ENCODE measurements at regions not wholly inside any gene's neighbourhood (a gene's known extent, or its start where the extent isn't known, plus 50 kb on each side); places are given as distances from the start of the nearest gene placed in this dataset.
"Not testable (repeated sequence)": the region's sequence is repeated elsewhere in the genome, so short reads cannot be mapped to it uniquely, and the experiment has no call there.

DNA sequence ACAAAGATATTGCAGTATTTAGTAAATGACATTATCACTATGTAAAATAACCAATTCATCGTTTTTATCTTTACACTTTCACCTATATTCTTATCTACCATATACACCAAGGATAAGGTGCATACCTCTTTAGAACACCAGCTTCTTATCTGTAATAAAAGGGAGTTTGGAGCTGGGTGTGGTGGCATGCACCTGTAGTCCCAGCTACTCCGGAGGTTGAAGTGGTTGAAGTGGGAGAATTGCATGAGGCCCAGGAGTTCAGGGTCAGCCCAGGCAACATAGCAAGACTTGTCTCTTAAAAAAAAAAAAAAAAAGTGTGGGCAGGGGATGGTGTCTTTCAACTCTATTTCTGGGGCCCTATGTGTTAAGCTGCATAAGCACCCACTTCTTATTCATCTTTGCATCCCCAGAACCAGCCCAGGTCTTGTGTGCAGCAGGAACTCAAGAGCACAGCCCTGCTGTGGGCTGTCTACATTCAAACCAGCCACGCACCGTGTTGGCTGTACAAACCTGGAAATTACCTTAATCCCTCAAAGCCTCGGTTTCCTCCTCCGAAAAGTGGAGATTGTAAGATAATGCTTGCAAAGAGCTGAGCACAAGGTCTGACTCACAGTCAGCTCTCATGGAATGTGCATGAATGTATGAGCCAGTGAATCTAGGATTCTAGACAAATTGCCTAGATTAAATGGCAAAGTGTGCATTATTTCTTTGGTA is 256.6 kb upstream of the FOXN3 start:
- H3K4me3 ChIP-seq (ENCODE audit: low read length): no peak overlapping the region
- TF ChIP-seq, protein P1, sequence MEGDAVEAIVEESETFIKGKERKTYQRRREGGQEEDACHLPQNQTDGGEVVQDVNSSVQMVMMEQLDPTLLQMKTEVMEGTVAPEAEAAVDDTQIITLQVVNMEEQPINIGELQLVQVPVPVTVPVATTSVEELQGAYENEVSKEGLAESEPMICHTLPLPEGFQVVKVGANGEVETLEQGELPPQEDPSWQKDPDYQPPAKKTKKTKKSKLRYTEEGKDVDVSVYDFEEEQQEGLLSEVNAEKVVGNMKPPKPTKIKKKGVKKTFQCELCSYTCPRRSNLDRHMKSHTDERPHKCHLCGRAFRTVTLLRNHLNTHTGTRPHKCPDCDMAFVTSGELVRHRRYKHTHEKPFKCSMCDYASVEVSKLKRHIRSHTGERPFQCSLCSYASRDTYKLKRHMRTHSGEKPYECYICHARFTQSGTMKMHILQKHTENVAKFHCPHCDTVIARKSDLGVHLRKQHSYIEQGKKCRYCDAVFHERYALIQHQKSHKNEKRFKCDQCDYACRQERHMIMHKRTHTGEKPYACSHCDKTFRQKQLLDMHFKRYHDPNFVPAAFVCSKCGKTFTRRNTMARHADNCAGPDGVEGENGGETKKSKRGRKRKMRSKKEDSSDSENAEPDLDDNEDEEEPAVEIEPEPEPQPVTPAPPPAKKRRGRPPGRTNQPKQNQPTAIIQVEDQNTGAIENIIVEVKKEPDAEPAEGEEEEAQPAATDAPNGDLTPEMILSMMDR (IDR thresholded peaks at IDR 0.05; ENCODE audit: insufficient read depth, low read depth, low read length, missing control alignments): no peak
- DNase-seq (ENCODE audit: low read depth): peak; percentile 23

DNA sequence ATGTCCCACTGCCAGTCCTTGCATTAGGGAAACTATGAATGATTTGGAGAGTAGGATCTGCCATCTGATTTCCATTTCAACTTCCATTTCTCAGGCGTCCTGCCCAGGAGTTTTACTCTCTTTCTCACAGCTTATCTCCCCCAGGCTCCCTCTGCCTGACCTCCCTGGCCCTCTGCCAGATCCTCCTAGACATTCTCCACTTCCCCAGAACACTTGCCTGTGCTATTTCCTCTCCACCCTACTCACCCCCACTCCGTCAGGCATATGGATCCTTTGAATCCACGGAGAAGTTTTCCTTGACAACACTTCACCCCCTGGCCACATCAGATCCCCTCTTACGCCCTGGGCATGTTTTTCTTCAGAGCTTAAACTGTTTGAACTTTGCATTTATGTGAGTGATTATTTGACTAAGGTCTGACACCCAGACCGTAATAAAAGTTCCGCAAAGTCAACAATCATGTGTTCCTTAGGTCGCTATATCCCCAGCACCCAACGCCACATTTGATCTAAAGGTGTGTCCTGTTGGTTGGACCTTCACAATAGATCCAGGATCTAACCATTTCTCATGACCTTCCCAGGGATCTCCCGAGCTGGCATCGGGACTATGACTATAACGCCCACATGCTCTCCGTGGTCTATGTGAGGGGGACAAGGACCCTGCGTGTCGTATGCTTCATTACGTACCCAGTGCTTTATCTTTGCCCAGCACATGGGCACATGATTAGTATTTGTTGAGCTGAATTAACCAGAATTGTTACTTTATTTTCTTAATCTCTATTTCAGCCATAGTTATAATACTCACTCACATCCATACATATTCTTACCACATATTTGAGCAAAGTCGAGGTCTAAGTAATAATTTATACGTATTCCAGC is 255.8 kb upstream of the FOXN3 start:
- H3K4me3 ChIP-seq (ENCODE audit: low read length): no peak overlapping the region
- DNase-seq (ENCODE audit: low read depth): no peak
- TF ChIP-seq, protein P1 (IDR thresholded peaks at IDR 0.05; ENCODE audit: insufficient read depth, low read depth, low read length, missing control alignments): no peak

DNA sequence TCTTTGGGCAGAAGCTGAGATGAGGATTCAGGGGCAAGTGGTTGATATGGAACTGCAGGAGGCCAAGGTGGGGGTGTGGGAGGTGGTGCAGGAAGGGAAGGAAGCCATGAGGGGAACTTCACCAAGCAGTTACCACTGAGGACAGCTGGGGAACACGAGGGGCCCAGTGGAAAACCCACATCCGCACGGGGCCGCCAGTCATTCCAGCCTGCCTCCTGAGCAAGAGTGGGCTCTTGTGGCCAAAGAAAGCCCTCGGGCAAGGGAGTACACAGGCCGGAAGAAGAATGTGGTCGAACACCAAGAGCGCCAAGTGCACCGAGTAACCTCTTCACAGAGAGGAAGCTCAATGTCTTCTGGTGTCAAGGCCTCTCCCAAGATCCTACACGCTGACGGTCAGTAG is 252.2 kb upstream of the FOXN3 start:
- TF ChIP-seq, protein P1 (IDR thresholded peaks at IDR 0.05; ENCODE audit: insufficient read depth, low read depth, low read length, missing control alignments): no peak

DNA sequence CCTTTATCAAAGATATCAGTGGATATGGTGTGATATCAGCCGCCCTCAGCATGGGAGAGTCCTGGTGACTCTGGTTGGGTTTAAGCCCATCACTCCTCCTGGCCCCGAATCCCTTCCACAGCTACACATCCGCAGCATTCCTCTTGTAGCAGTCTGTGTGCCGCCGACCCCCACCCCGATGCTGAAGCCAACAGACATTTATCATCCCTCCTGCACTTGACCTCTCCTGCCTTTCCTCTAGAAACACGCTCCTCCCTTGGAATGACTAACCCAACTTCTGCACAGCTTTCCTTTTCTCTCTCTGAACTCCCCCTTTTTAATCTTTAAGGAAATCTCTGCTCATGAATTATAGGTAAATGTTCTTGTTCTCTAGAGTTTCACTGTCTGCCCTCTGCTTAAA is 250.9 kb upstream of the FOXN3 start:
- H3K4me3 ChIP-seq (ENCODE audit: low read length): no peak overlapping the region
- TF ChIP-seq, protein P1 (IDR thresholded peaks at IDR 0.05; ENCODE audit: insufficient read depth, low read depth, low read length, missing control alignments): no peak
- DNase-seq (ENCODE audit: low read depth): no peak

More for the DNA sequence above, 252.2 kb upstream of the FOXN3 start:
- DNase-seq (ENCODE audit: low read depth): no peak
- H3K4me3 ChIP-seq (ENCODE audit: low read length): no peak overlapping the region

DNA sequence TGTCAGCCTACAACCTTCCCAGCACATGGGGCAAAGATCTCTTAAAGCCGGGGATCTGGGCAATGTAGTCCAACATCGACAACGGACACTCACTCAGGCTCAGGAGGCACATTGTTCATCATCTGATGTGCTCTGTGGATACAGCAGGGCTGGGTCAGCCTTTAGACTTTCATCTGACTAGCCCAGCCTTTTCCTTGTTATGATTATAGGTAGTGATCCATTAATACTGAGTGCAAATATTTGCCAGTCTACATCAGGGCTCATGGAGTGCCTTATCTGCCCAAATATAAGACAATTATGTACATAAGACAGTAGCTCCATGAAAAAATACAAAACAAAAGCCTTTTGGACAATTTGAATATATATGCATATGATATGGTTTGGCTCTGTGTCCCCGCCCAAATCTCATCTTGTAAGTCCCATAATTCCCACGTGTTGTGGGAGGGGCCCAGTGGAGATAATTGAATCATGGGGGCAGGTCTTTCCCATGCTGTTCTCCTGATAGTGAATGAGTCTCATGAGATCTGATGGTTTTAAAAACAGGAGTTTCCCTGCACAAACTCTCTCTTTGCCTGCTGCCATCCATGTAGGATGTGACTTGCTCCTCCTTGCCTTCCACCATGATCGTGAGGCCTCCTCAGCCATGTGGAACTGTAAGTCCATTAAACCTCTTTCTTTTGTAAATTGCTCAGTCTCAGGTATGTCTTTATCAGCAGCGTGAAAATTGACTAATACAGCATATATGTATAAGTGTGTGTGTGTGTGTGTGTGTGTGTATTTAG is 248.5 kb upstream of the FOXN3 start:
- not testable (repeated sequence) for H3K4me3 ChIP-seq (ENCODE audit: low read length); DNase-seq (ENCODE audit: low read depth)

DNA sequence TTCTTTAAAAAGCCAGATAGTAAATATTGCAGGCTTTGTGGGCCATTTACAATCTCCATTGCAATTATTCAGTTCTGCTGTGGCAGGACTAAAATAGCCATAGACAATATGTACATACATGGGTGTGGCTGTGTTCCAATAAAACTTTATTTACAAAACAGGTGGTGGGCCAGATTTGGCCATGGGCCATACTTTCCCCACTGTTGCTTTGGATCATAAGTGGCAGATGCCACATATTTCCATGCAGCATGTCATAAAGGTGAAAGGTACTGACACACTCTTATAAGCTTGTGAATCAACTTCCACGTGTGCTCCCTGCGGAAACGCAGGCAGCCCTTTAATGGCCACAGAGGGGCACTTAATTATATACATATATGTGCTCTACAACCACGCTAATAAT is 244.4 kb upstream of the FOXN3 start:
- H3K4me3 ChIP-seq (ENCODE audit: low read length): no peak overlapping the region
- no peak for DNase-seq (ENCODE audit: low read depth)
- TF ChIP-seq, protein P1 (IDR thresholded peaks at IDR 0.05; ENCODE audit: insufficient read depth, low read depth, low read length, missing control alignments): no peak

DNA sequence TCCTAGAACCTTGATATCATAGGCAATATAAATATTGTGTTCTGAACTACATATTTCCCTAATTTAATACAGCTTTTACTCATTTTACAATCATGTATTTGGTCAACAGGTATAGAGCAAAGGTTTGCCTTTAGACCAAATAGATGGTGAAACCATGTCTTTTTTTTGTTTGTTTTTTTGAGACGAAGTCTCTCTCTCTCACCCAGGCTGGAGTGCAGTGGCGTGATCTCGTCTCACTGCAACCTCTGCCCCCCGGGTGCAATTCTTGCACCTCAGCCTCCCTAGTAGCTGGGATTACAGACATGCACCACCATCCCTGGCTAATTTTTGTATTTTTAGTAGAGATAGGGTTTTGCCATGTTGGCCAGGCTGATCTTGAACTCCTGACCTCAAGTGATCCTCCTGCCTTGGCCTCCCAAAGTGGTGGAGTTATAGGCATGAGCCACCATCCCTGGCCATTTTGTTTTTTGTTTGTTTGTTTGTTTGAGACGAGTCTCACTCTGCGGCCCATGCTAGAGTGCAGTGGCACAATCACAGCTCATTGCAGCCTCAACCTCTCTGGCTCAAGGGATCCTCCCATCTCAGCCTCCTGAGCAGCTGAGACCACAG is 243.7 kb upstream of the FOXN3 start:
- H3K4me3 ChIP-seq (ENCODE audit: low read length); DNase-seq (ENCODE audit: low read depth): not testable (repeated sequence)
